ENCODE measurements at regions not wholly inside any gene's neighbourhood (a gene's known extent, or its start where the extent isn't known, plus 50 kb on each side); places are given as distances from the start of the nearest gene placed in this dataset.

DNA sequence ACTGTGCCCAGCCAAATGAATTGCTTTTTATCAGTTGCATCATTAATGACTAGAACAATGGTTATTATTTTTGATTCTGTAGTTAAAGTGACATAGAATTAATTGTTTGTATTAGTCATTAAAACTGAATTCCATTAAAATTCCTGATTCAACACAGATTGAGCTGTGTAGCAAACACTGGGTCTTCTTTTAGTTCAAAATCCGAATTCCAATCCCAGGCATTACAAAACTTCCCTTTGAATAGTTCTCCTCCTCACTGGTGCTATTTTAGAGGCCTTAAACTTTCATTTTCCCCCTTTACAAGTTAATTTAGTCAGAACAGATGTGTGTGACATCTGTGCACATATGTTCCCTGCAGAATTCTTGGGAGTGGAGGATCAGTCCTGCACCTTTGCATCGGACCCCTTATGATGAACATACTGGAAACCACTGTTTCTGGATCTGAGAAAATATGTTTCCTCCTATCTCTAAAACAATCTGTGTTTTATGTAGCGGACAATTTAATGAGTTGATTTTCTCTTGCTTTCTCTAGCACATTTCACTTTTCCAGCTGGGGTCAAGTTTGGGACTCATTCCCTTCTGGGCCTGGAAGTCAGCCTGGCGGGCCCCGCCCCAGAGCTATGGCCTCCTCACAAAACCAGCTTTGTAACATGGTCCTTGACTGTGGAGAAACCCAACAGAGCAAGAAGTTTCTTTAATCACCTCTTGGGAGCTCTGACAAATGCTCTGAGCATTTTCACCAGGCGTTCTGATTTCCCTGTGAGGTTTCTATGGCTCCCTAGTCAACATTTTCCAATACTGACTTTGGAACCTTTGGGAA lies 87.9 kb upstream of the MAMDC2 start:
- DNase-seq (ENCODE audit: low spot score) = no peak

DNA sequence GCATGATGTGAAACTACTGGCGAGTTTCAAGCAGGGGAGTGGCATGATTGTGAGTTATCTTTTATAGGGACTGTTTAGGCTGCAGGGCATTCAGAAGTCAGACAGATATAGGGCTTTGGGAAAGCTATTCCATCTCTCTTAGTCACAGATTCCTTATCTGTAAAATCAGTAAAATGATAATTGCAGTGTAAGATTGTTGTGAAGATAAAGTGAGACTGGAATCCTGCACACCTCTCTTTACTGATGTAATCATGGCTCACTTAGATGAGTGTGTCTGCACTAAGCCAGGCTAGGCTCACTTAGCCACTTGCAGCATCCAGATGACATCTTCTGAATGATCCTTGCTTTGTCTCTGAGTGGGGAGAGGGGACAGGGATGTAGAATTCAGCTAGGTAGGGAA lies 81.8 kb upstream of the MAMDC2 start:
- no peak for DNase-seq (ENCODE audit: low spot score)

DNA sequence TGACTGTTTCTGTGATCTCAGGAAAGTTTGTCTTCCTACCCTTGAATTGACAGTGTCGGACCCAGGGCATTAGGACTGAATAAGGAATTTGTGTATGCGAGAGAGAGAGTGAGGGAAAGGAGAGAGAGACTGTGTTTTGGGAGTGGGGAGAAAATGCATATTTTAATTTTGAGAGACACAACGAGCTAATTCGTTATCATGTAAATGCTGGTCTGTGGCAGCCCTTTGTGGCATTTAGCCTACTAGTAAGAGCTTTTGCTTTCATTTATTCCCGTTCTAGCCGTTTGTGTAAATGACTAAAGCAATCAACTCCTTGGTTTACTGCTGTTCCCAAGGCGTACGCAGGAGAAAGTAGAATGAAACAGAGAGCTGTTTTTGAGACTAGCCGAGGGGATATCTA lies 79.8 kb upstream of the MAMDC2 start:
- no peak for DNase-seq (ENCODE audit: low spot score)

DNA sequence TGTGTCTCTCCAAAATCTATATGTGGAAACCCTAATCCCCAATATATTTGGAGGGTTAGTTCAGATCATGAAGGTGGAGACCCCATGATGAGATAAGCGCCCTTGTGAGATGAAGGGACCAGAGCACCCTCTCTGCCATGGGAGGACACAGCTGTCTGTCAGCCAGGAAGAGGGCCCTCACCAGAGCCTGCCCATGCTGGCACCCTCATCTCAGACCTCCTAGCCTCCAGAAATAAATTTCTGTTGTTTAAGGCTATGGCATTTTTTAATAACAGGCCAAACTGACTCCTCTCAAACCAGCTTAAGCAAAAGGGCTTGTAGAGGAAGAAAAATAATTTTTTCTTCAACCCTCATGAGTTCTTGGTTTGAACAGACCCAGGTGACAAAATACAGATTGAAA lies 79.2 kb upstream of the MAMDC2 start:
- DNase-seq (ENCODE audit: low spot score) = no peak

DNA sequence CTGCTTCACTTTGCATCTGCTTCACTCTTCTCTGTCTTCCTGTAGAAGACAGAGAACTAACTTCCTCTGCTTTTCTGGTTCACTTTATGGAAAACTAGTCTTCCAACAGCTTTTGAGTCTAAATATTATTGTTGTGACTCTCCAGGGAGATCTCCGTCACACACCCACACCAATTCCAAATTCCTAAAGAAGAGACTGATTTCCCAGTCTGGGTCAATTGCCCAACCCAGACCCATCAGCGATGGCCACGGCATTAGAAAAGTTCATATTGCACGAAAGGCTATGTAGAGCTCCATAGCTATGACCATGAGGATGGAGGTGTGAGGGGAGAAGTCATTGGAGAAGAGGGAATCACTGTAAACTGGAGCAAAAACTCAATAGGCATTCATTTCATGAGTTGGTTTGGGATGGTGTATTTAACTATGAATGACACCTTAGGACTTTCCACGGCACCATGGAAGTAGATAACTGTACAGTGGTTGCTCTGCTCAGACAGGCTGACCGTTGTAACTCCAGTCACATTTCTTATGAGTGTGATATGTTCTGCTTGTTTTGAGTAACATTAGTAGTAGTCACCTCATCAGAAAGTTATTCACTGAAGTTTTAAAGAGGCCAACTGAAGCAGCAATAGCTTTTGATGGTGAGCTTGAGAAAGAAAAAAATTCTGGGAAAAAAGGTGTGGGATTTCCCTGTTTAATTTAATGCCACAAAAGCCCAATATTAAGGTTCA lies 78.1 kb upstream of the MAMDC2 start:
- no peak for DNase-seq (ENCODE audit: low spot score)

DNA sequence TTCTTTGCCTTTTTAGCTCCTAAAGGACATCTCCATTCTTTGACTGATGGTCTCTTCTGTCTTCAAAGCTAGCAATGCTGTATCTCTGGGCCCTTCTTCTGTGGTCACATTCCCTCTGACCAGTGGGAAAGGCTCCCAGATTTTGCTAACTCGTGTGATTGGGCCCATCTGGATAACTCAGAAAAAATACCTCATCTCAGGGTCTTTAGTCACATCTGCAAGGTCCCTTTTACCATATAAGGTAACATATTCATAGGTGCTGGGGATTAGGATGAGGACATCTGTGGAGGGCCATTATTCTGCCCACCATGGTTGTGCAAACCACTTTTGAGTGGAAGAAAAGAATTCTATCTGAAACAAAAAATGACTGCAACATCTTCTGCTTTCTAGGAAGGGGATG lies 76.3 kb upstream of the MAMDC2 start:
- no peak for DNase-seq (ENCODE audit: low spot score)

DNA sequence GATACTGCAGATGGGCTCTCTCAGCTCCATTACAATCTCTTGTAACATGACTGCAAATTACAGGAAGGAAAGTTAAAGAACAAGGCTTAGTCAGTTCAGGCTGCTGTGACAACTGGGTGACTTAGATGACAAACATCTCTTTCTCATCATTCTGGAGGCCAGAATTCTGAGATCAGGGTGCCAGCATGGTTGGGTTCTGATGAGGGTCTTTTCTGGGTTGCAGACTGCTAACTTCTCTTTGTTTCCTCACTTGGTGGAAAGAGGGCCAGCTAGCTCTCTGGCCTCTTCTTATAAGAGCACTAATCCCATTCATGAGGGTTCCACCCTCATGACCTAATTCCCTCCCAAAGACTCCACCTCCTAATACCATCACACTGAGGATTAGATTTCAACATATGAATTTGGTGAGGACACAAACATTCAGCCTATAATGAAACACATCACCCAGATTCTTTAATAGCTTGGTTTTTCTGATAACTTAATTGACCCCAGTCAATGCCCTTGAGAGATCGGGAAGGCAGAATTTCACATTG lies 73.6 kb upstream of the MAMDC2 start:
- DNase-seq (ENCODE audit: low spot score) = no peak

DNA sequence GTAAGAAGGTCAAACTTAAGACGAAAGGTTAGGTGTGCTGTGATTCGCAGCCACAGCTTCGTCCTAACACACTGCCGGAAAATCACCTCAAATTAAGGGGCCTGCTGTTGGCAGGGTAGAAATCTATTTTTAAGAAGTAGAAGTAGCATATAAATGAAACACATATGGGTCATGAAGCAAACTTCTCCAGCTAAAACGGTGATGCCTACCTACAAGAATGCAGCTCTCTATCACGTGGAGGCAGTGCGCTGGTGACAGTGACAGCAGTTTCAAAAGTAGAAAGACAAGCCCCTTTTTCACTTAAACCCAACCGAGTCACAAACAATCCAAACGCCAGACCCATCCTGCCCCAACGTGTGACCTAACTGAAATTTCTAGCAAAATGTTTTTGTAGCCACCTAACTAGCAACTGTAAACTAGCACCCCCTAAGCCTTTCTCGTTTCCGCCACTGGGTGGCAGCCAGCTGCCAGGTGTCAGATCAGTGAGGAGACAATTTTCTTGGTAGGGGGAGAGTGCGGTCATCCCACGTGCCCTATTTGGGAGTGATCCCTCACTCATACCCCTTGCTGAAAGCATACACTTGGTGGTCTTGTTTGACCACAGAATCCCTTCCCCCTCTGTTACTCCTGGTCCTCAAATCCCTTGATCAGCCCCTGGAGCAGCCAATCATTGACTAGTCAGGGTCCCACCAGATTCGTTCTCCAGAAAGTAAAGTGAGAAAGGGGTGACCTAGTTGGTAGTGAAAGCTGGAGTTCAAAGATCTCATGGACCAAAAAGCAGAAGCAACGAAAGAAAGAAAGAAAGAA lies 71.8 kb upstream of the MAMDC2 start:
- peak; percentile 68 for DNase-seq (ENCODE audit: low spot score)

DNA sequence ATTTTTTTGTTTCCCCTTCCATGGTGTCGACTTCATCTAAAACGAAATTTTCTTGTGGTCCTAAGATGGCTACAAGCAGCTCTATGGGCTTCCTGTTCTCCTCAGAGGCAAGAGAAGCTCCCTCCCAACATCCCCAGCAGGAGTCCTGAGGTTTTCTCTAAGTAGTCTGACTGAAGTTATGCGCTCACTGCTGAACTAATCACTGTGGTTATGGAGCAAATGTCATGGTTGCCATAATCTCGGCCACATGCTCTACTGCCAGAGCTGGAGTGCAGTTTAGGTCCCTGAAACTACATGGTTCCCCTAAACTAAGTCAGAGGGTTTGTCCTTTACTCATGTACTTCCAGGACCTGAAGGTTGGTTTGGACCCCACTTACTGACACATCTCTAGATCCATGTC lies 68.0 kb upstream of the MAMDC2 start:
- no peak for DNase-seq (ENCODE audit: low spot score)

DNA sequence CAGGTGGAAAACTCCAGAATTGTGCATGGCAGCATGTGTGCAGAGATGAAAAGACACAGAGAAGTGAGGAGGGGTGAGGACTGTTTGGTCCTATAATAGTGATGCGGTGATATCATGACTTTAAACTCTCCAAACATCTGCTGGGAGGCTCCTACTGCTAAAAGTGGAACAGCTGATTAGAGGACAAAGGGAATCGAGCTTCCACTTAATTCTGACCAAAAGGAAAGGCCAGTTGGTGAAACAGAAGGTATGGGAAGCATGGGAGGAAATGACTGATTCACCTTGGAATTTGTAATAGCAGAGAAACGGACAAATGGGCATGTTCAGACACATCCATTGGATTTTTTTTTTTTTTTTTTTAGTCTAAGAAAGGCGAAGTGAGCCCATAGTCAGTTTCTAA lies 67.5 kb upstream of the MAMDC2 start:
- DNase-seq (ENCODE audit: low spot score) = no peak

DNA sequence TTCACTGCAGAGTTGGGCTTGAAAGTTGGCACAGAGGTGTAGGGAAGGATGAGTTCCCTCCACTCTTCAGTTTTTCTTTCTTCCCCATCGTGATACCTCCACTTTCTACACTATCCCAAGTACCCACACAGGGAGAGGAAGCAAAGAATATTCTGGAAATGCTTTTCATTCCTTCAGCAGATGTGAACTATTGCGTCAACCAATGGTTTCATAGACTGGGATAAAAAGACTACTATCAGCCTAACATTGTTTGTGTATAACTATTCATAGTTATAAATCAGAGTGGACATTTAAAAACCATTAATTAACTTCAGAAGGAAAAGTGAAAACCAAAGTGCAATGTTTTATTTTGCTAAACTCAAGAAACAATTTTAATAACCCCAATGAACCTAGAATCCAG lies 63.6 kb upstream of the MAMDC2 start:
- DNase-seq (ENCODE audit: low spot score) = no peak

DNA sequence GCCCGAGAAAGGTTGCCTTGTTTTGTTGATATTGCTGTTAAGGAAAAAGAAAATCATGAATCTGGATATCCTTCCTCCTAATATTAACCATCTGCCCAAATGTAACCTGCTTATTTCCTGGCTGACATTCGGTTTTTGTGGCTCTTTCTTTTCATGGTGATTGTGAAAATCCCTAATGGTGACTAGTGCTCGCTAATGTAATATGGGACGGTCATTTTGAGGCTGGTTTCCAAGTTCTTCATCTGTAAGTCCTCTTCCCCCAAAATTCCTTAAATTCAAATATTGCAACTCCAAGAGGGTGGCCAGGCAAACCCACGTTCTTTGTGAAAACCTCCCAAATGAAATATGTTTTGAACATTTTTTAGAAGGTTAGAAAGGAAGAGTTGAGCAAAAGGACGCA lies 63.1 kb upstream of the MAMDC2 start:
- no peak for DNase-seq (ENCODE audit: low spot score)

DNA sequence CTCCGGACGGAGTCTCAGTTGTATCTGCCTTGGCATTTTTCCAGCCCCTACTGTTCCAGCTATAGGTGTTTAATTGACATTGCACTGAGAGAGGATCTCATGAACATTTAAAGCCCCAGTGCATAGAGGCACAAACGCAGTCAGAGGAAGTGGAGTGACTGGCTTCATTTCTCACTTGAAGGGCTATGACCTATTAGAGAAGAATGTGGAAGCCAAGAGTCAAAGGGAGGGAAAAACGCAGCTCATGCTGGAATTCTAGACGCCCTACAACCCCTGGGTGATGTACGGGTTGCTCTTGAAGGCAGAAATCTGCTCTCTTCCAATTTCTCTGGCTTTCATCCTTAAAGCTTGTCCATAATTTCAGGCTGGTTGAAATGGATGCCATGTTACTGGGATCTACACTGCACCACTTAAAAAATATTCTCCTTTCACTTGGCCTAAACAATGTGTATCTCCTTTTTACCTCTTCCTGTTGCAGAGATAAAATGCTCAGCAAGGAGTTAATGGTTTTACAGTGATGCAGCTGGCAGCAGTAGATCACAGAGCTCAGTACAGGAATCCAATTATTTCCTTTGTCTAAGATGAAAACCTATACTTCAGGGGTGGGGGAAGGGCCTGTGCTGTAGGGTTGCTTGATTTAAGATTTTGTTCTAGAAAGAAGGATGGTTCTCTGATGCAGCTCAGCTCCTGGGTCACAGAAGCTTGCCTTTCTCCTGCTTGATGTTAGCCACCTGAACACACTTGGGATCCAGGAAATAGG lies 61.8 kb upstream of the MAMDC2 start:
- DNase-seq (ENCODE audit: low spot score) = no peak

DNA sequence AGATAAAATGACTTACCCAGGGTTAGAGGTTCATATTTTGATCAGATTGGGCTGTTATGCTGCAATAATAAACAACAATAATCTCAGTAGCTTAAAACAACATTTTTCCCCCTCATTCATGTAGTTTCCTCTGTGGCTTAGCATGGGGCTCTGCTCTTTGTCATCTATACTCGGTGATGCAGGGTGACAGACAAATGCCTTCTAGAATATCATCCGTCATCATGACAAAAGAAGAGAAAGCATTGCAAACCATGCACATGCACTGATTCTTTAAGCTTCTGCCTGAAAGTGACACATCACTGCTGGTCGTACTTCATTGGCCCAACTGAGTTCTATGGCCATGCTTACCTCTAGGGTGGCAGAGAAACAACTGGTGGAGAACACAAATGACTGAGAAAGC lies 58.8 kb upstream of the MAMDC2 start:
- DNase-seq (ENCODE audit: low spot score) = no peak

DNA sequence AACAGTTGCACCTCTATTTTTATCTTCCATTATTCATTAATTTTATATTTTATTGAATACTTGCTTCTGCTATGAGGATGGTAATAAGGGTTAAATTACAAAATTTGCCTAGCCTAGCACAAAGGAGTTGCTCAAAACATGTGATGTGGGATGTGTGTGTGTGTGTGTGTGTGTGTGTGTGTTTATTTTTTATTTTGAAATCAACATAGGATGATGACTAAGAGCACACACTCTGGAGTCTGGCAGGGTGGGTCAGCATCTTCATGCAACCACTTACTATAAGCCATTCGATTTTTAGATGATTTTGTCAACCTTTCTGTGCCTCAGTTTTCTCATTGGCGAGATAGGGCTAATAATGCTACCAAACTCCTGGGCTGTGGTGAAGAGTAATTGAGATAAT lies 57.7 kb upstream of the MAMDC2 start:
- no peak for DNase-seq (ENCODE audit: low spot score)

DNA sequence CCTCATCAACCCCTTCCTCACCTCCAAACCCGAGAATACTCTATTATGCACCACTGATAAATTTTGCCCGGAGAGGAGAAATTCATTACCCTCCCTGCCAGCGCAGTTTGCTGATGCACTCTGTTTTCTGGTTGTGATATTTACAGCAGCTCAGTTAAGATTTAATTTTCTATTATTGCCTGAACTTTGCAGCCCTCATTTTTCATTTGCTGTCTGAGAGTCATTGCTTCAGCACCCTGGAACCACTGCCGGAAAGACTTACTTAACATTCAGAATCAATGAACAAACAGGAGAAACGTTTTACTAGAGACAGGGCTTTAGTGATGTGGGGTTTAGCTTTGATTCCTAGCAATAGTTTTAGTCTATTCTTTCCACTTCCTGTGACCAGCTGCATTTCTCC lies 56.7 kb upstream of the MAMDC2 start:
- no peak for DNase-seq (ENCODE audit: low spot score)

DNA sequence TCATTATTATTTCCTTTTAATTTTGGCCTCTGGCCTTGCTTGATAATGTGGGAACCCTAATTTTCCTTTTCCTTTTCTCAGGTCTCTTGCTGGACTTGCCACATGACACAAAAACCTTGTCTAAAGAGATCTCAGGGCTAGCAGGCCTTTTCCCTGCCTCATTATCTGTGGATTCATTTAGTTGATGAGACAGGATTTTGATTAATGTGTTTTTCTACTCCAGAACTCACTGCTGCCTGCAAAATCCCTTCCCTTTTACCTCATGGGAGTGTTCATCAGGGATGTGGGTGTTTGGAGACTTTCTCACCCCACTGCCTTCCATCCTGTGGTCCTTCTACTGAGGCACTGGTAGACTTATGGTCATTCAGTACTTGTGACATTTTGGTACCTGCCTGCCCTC lies 56.2 kb upstream of the MAMDC2 start:
- no peak for DNase-seq (ENCODE audit: low spot score)

DNA sequence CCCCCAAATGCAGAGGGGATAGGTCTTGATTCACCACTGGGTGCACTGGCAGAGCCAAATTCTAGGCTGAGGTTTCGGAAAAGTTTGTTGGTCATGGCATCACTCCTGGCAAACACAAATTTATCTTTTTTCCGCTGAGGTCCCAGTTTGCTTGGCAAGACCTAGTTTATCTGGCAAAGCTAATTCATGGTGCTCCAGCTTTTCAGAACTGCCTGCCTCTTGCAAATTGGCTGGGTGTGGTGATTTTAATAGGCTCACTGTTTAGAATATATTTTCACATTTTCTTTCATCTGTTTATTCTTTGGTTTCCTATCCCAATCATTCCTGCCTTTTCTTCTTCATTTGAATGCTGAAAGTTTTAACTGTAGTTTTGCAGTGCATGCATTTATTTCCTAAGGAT lies 50.5 kb upstream of the MAMDC2 start:
- peak; percentile 12 for DNase-seq (ENCODE audit: low spot score)
